NCI-H446 treated with DMSO at 0.1 percent for 48 hours (cell line): ENCODE measurements at regions not wholly inside any gene's neighbourhood (a gene's known extent, or its start where the extent isn't known, plus 50 kb on each side); places are given as distances from the start of the nearest gene placed in this dataset.
"Not testable (repeated sequence)": the region's sequence is repeated elsewhere in the genome, so short reads cannot be mapped to it uniquely, and the experiment has no call there.

ENCODE experiments used
- DNase-seq: peaks from one replicate; lab custom pipeline; 2025; lab: John Stamatoyannopoulos, UW

- DNase-seq, result no peak
These were observed 948.8 kb upstream of the FAM98A start for GRCh38 chr2:34547900-34548299.

GRCh38 chr2:34547340-34547739 is 948.2 kb upstream of the FAM98A start:
- DNase-seq, result no peak

- DNase-seq, result no peak
These were observed 946.5 kb upstream of the FAM98A start for GRCh38 chr2:34545486-34546136.

- no peak for DNase-seq
These were observed 935.7 kb upstream of the FAM98A start for GRCh38 chr2:34534761-34535160.

- DNase-seq, result no peak
These were observed 935.2 kb upstream of the FAM98A start for GRCh38 chr2:34534341-34534740.

- no peak for DNase-seq
These were observed 934.6 kb upstream of the FAM98A start for GRCh38 chr2:34533585-34534183.

- DNase-seq, result no peak
These were observed 930.9 kb upstream of the FAM98A start for GRCh38 chr2:34529965-34530364.

- no peak for DNase-seq
These were observed 924.9 kb upstream of the FAM98A start for GRCh38 chr2:34523958-34524514.

GRCh38 chr2:34519659-34520058 is 920.6 kb upstream of the FAM98A start:
- no peak for DNase-seq

GRCh38 chr2:34498561-34498960 is 899.5 kb upstream of the FAM98A start:
- no peak for DNase-seq

- DNase-seq, result not testable (repeated sequence)
These were observed 895.1 kb upstream of the FAM98A start for GRCh38 chr2:34494192-34494591.

GRCh38 chr2:34492561-34493455 is 893.7 kb upstream of the FAM98A start:
- DNase-seq, result no peak

GRCh38 chr2:34486965-34487364 is 887.9 kb upstream of the FAM98A start:
- no peak for DNase-seq

GRCh38 chr2:34481542-34481941 is 882.4 kb upstream of the FAM98A start:
- DNase-seq, result no peak

GRCh38 chr2:34480366-34480765 is 881.3 kb upstream of the FAM98A start:
- no peak for DNase-seq

GRCh38 chr2:34475156-34475555 is 876.1 kb upstream of the FAM98A start:
- no peak for DNase-seq

GRCh38 chr2:34474646-34475045 is 875.5 kb upstream of the FAM98A start:
- no peak for DNase-seq

GRCh38 chr2:34447097-34447496 is 848.0 kb upstream of the FAM98A start:
- no peak for DNase-seq

- no peak for DNase-seq
These were observed 824.2 kb upstream of the FAM98A start for GRCh38 chr2:34423301-34423700.

- DNase-seq, result no peak
These were observed 820.8 kb upstream of the FAM98A start for GRCh38 chr2:34419856-34420255.

- DNase-seq, result no peak
These were observed 817.8 kb upstream of the FAM98A start for GRCh38 chr2:34416856-34417255.

- DNase-seq, result no peak
These were observed 815.8 kb upstream of the FAM98A start for GRCh38 chr2:34414856-34415255.

GRCh38 chr2:34408100-34408499 is 809.0 kb upstream of the FAM98A start:
- DNase-seq, result no peak
